ENCODE measurements at regions not wholly inside any gene's neighbourhood (a gene's known extent, or its start where the extent isn't known, plus 50 kb on each side); places are given as distances from the start of the nearest gene placed in this dataset.
"Not testable (repeated sequence)": the region's sequence is repeated elsewhere in the genome, so short reads cannot be mapped to it uniquely, and the experiment has no call there.

DNA sequence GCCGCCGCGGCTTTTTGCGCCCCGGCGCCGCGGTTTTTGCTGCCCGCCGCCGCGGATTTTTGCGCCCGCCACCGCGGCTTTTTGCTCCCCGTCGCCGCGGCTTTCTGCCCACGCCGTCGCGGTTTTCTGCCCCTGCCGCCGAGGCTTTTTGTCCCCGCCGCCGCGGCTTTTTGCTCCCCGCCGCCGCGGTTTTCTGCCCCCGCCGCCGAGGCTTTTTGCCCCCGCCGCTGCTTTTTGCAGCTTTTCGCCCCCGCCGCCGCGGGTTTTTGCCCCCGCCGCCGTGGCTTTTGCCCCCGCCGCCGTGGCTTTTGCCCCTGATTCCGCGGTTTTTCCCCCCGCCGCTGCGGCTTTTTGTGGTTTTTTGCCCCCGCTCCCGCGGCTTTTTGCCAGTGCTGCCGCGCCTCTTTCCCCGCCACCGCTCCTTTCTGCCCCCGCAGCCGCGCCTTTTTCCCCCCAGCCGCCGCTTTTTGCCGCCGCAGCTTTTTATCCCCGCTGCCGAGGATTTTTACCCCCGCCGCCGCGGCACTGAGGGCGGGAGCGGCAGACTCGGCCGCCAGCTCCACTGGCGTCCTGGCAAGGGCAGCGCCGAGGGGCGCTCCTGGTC is 518.6 kb upstream of the WSB1 start:
- TF ChIP-seq, protein P1, sequence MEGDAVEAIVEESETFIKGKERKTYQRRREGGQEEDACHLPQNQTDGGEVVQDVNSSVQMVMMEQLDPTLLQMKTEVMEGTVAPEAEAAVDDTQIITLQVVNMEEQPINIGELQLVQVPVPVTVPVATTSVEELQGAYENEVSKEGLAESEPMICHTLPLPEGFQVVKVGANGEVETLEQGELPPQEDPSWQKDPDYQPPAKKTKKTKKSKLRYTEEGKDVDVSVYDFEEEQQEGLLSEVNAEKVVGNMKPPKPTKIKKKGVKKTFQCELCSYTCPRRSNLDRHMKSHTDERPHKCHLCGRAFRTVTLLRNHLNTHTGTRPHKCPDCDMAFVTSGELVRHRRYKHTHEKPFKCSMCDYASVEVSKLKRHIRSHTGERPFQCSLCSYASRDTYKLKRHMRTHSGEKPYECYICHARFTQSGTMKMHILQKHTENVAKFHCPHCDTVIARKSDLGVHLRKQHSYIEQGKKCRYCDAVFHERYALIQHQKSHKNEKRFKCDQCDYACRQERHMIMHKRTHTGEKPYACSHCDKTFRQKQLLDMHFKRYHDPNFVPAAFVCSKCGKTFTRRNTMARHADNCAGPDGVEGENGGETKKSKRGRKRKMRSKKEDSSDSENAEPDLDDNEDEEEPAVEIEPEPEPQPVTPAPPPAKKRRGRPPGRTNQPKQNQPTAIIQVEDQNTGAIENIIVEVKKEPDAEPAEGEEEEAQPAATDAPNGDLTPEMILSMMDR (IDR thresholded peaks at IDR 0.05; ENCODE audit: low read depth, low read length), result no peak
- TF ChIP-seq EZH2phosphoT487 (IDR thresholded peaks at IDR 0.05; ENCODE audit: low read depth), result no peak
- Histone ChIP-seq H3K4me2 (ENCODE audit: low read length) (no peak overlapping the region), H3K4me3 (ENCODE audit: low read length) (no peak overlapping the region), H3K27ac (ENCODE audit: low read length) (no peak overlapping the region), H3K36me3 (replicated peaks; ENCODE audit: low read depth, low read length) (no peaks in the 10 kb centered on the region), H3K4me1 (ENCODE audit: low read length) (no peaks in the 10 kb centered on the region), H3K79me2 (ENCODE audit: low read length) (no peaks in the 10 kb centered on the region), H3K9me3 (ENCODE audit: insufficient read depth, low read length) (no peaks in the 10 kb centered on the region), H2AFZ (ENCODE audit: low read depth, low read length) (no peak overlapping the region), H3K9ac (ENCODE audit: low read length) (no peak overlapping the region), H4K20me1 (ENCODE audit: insufficient read depth, low read length) (no peaks in the 10 kb centered on the region), H3K27me3 (ENCODE audit: low read depth, low read length) (no peaks in the 10 kb centered on the region)

DNA sequence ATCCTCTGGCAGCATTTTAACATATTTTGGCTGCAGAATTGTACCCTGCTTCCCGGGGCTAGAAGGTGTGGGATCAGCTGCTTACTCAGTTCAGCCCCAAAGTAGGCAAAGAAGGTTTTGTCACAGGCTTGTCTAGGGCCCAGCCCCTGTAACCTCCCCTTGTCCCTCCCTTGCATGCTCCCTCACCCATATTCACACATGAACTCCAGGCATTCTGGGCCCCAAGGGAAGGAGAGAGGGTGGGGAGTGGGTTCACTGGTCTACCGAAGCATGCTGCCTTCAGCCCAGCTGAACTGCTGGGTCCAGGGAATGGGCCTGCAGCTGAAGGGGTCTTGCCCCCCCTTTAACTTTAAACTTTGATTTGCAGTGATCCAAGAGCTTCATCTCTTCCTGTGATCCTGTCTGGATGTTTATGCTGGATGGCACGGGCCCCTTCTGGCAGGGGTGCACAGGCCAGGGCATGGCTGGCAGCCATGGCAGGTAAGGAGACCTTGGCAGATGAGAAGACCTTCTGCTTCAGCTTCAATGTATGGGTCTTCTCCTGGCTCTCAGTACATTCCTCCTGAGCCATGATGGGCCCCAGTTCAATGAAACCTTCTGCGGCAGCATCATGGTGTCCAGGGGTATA is 513.6 kb upstream of the WSB1 start:
- not testable (repeated sequence) for H3K4me2 ChIP-seq (ENCODE audit: low read length); H3K9ac ChIP-seq (ENCODE audit: low read length); H3K4me1 ChIP-seq (ENCODE audit: low read length); H4K20me1 ChIP-seq (ENCODE audit: insufficient read depth, low read length); H3K36me3 ChIP-seq (replicated peaks; ENCODE audit: low read depth, low read length); H3K4me3 ChIP-seq (ENCODE audit: low read length); H3K27me3 ChIP-seq (ENCODE audit: low read depth, low read length); H3K79me2 ChIP-seq (ENCODE audit: low read length); H3K27ac ChIP-seq (ENCODE audit: low read length); H3K9me3 ChIP-seq (ENCODE audit: insufficient read depth, low read length); H2AFZ ChIP-seq (ENCODE audit: low read depth, low read length)

DNA sequence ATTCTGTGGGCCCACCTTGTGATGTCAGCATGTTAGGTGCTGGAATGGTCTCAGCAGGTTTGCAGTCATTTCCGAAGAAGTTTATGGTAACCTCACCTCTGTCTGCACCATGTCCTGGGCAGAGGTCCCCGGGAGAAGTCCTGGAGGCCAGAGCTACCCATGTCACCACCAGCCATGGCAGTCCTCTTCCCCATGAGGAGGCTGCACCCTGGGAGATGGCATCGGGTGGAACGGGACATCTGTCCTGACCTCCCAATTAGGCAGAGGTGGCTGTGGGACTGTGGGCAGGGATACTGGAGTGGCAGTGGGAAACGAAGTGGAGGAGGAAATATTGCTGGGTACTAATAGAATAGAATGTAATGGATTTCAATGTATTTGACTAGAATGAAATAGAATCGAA is 511.8 kb upstream of the WSB1 start:
- Histone ChIP-seq H3K79me2 (ENCODE audit: low read length) (no peaks in the 10 kb centered on the region), H3K27ac (ENCODE audit: low read length) (no peak overlapping the region), H3K27me3 (ENCODE audit: low read depth, low read length) (no peaks in the 10 kb centered on the region), H3K4me3 (ENCODE audit: low read length) (no peak overlapping the region), H3K4me2 (ENCODE audit: low read length) (no peak overlapping the region), H3K9me3 (ENCODE audit: insufficient read depth, low read length) (peaks cover 19% of the 10 kb centered on the region; the same call in 1 of the 2 replicates), H3K4me1 (ENCODE audit: low read length) (no peaks in the 10 kb centered on the region), H3K36me3 (replicated peaks; ENCODE audit: low read depth, low read length) (no peaks in the 10 kb centered on the region), H3K9ac (ENCODE audit: low read length) (no peak overlapping the region), H2AFZ (ENCODE audit: low read depth, low read length) (no peak overlapping the region), H4K20me1 (ENCODE audit: insufficient read depth, low read length) (no peaks in the 10 kb centered on the region)
- no peak for TF ChIP-seq EZH2phosphoT487 (IDR thresholded peaks at IDR 0.05; ENCODE audit: low read depth)
- TF ChIP-seq, protein P1 (IDR thresholded peaks at IDR 0.05; ENCODE audit: low read depth, low read length), result no peak

DNA sequence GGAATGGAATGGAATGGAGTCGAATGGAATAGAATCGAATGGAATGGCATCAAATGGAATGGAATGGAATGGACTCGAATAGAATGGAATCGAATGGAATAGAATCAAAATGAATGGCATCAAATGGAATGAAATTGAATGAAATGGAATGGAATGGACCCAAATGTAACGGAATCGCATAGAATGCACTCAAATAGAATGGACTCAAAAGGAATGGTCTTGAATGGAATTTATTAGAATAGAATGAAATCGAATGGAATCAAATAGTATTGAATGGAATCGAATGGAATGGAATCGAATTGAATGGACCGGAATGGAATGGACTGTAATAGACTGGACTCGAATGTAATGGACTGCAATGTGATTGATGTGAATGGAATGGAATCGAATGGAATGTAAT is 501.4 kb upstream of the WSB1 start:
- no peak overlapping the region for H3K4me2 ChIP-seq (ENCODE audit: low read length)
- no peaks in the 10 kb centered on the region for H4K20me1 ChIP-seq (ENCODE audit: insufficient read depth, low read length)
- H3K4me3 ChIP-seq (ENCODE audit: low read length), result no peak overlapping the region
- H3K36me3 ChIP-seq (replicated peaks; ENCODE audit: low read depth, low read length), result no peaks in the 10 kb centered on the region
- no peaks in the 10 kb centered on the region for H3K4me1 ChIP-seq (ENCODE audit: low read length)
- no peak overlapping the region for H3K9ac ChIP-seq (ENCODE audit: low read length)
- no peaks in the 10 kb centered on the region for H3K79me2 ChIP-seq (ENCODE audit: low read length)
- H2AFZ ChIP-seq (ENCODE audit: low read depth, low read length), result no peak overlapping the region
- H3K27me3 ChIP-seq (ENCODE audit: low read depth, low read length), result no peaks in the 10 kb centered on the region
- H3K27ac ChIP-seq (ENCODE audit: low read length), result no peak overlapping the region
- no peak for TF ChIP-seq EZH2phosphoT487 (IDR thresholded peaks at IDR 0.05; ENCODE audit: low read depth)
- TF ChIP-seq, protein P1 (IDR thresholded peaks at IDR 0.05; ENCODE audit: low read depth, low read length), result no peak
- peaks cover 51% of the 10 kb centered on the region; the same call in 1 of the 2 replicates for H3K9me3 ChIP-seq (ENCODE audit: insufficient read depth, low read length)

Data from OCI-LY3 (cell line).